Subcutaneous abdominal adipose tissue (tissue), 5 donors: ENCODE measurements at regions not wholly inside any gene's neighbourhood (a gene's known extent, or its start where the extent isn't known, plus 50 kb on each side); places are given as distances from the start of the nearest gene placed in this dataset.
A peak's percentile ranks its signal among the peaks of the same experiment; 100 is the strongest.

ENCODE experiments used
- H3K27ac ChIP-seq: one replicate; pipeline ENCODE4 v1.7.0; 2013; ENCODE audit warnings: low read depth, mild to moderate bottlenecking, inconsistent platforms, low read length, moderate library complexity
- H3K27me3 ChIP-seq, 5 donors: one replicate each; pipeline ENCODE4 v1.7.0; 2013; ENCODE audit warnings: low read length in 5 of 5, inconsistent platforms in 1 of 5; ENCODE audit not compliant: control insufficient read depth in 5 of 5, insufficient read depth in 4 of 5
- H3K36me3 ChIP-seq, 5 donors: one replicate each; pipeline ENCODE4 v1.7.0; 2013; ENCODE audit warnings: low read length in 5 of 5; ENCODE audit not compliant: control insufficient read depth in 5 of 5, insufficient read depth in 5 of 5
- H3K4me1 ChIP-seq, 5 donors: one replicate each; pipeline ENCODE4 v1.7.0; 2013; ENCODE audit warnings: low read length in 5 of 5, mild to moderate bottlenecking in 3 of 5, moderate library complexity in 1 of 5; ENCODE audit not compliant: control insufficient read depth in 5 of 5, insufficient read depth in 5 of 5
- H3K4me3 ChIP-seq, 5 donors: one replicate each; pipeline ENCODE4 v1.7.0; 2013; ENCODE audit warnings: low read length in 5 of 5, low read depth in 1 of 5
- H3K9ac ChIP-seq, 5 donors: one replicate each; pipeline ENCODE4 v1.7.0; 2013; ENCODE audit warnings: low read length in 5 of 5, mild to moderate bottlenecking in 4 of 5, moderate library complexity in 3 of 5
- H3K9me3 ChIP-seq, 5 donors: one replicate each; pipeline ENCODE4 v1.7.0; 2013; ENCODE audit warnings: low read length in 5 of 5; ENCODE audit not compliant: control insufficient read depth in 5 of 5
- donor health status: healthy.
- donor health status: healthy.
- donor health status: healthy.
- donor health status: healthy.
- donor health status: healthy.

DNA sequence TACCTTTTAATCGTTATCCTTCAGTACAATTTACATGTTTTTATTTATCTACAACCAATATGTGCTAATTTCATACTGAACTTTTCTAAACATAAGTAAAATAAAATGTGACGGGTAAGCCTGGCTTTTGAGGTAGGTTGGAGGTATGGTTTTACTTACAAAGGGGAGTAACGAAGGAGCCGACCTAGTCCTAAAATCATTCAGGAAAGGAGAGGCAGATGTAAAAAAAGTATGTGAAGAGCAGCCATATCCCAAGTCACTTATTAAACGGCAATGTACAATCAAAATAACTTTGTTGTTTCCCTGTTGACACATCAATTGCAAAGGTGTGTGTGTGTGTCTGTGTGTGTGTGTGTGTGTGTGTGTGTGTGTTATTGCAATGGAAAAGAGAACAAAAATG lies 351.3 kb downstream of the CRPPA start:
- Histone ChIP-seq H3K27ac (peak overlapping the region; percentile 61), H3K9ac (peak overlapping the region in 1 of 5 donors; percentile 28), H3K27me3 (no peaks in the 10 kb centered on the region), H3K36me3 (no peaks in the 10 kb centered on the region), H3K4me1 (peaks cover 0 to 24% (median 5%) of the 10 kb centered on the region in 5 donors), H3K9me3 (no peaks in the 10 kb centered on the region), H3K4me3 (peak overlapping the region in 1 of 5 donors; percentile 23)

DNA sequence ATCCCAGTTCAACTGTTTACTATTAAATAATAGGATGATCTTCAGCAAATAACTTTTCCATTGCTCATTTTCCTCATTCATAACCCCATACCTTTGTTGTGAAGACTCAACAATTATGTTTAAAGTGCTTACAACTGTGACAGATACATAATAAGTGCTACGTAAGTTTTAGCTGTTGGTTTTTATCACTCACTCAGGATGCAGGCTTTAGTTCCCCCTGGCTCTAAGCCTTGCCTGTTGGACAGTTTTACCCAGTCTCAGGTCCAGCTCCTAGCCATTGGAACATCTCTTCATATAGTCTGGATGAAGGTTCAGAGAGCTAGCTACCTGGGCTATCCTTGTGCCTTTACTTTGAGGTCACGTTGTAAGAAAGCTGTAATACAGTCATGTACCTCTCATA lies 353.2 kb downstream of the CRPPA start:
- Histone ChIP-seq H3K9ac (no peak overlapping the region), H3K36me3 (no peaks in the 10 kb centered on the region), H3K27me3 (no peaks in the 10 kb centered on the region), H3K27ac (peak overlapping the region; percentile 63), H3K9me3 (no peaks in the 10 kb centered on the region), H3K4me3 (peak overlapping the region in 1 of 5 donors; percentile 23), H3K4me1 (peaks cover 10 to 34% (median 16%) of the 10 kb centered on the region in 5 donors)

DNA sequence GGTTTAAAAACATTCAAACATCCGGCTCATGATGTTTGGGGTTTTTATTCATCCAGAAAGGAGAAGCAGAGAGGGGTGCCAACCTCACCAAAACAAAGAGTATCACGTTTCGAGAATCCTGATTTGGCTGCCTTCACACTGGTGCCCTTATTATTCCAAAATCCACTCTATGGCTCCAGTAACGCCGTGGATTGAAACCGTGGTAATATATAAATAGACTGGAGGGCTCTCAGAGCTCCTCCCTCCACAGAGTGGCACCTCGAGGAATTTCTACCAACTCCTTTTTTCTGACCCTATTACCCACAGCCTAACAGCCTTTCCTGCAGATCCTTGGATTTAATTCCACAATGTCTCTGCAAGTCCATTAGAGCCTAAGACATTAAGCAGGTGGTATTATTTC lies 353.6 kb downstream of the CRPPA start:
- peak overlapping the region in 1 of 5 donors; percentile 23 for H3K4me3 ChIP-seq
- no peaks in the 10 kb centered on the region for H3K9me3 ChIP-seq
- peaks cover 10 to 37% (median 18%) of the 10 kb centered on the region in 5 donors for H3K4me1 ChIP-seq
- H3K27ac ChIP-seq: peak overlapping the region; percentile 63
- H3K36me3 ChIP-seq: no peaks in the 10 kb centered on the region
- no peaks in the 10 kb centered on the region for H3K27me3 ChIP-seq
- peak overlapping the region in 1 of 5 donors; percentile 47 for H3K9ac ChIP-seq

DNA sequence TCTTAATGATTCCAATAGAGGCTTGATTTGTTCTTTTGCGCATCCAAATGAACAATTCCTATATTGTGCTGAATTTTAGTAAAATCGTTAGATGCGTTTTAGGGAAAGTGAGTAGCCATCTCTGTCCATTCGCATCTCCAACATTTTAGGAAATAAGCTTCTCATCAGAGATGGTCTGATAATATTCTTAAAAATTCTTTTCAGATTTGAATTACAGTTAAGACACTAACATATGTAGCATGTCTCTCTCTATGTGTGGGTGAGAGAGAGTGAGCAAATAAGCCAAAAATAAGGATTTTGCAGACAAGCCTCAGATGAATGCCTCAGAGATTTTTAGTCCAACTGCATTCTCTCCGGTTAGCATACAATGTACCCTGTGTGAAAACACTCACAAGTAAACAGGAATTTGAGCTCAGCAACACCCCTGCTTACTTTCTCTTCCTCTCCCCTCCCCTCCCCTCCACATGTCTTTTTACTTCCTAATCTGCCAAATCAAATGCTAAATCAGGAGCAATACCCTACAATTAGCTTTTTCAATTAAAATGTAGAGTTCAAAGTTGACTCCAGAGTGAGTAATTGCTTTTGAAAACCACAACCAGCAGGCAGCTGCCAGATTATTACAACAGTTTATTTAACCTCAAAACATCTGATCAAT lies 354.4 kb downstream of the CRPPA start:
- Histone ChIP-seq H3K36me3 (no peaks in the 10 kb centered on the region), H3K9ac (no peak overlapping the region), H3K4me1 (peaks cover 15 to 44% (median 22%) of the 10 kb centered on the region in 5 donors), H3K9me3 (no peaks in the 10 kb centered on the region), H3K27me3 (no peaks in the 10 kb centered on the region), H3K27ac (peak overlapping the region; percentile 79), H3K4me3 (peak overlapping the region in 3 of 5 donors; percentile 4 to 35 (median 14))

DNA sequence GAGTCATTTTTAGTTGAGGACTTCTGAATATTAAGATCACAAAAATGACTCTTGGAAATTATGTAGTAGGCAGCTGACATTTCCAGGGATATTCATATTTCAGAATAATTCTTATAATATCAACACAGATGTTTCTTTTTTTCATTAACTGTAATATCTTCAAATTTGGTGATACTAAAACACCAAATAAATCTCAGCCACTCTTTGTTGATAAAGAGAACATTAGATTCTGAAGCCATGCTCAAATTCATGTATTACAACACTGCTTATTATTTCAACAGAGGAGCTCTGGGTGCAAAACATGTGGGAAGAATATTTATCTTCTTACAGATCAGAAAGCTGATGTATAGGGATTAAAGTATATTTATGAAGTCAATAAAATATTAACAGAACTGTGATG lies 355.4 kb downstream of the CRPPA start:
- Histone ChIP-seq H3K27me3 (no peaks in the 10 kb centered on the region), H3K36me3 (no peaks in the 10 kb centered on the region), H3K4me3 (no peak overlapping the region), H3K27ac (peak overlapping the region; percentile 79), H3K9ac (no peak overlapping the region), H3K4me1 (peaks cover 17 to 47% (median 27%) of the 10 kb centered on the region in 5 donors), H3K9me3 (no peaks in the 10 kb centered on the region)

DNA sequence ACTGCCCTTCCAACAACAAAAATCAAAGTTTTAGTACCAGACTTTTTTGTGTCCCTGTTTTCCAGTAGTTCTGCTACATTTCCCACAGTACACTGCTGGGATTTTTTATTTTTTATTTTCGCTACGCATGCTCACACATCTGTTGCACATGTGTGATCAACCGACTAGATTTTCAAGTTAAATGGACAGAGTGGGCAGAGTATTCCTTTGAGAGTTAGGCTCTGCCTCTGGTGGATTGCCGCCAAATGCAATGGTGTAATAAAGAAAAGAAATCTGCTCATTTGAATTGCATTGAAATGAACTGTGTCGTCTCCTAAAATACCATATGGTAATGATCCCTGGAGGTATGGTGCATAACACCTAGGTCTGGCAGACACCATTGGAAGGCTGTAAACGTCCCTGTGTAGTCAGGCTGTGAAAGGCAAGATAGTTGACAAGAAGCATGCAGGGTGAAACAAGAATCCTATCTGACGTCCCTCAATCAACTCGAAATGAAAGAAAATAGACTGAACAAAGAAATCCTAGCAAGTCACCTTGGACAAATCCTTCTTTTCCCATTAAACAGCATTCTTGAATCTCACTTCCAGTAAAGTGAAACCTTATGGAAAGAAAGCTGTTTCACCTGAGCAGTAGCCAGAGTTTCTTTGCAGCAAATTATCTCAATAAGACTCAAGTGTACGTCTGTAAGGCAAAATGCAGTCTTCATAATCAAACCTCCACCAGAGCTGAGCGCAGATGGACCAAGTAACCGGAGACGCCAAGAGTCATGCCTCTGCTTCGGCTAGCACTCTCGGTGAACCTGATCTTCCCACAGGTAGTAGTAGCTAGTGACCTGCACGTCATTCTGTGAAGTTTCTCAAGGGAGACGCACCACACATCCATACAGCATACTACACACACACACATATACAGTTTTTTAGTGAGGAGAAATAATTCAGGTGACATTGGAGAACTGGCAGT lies 357.3 kb downstream of the CRPPA start:
- no peaks in the 10 kb centered on the region for H3K9me3 ChIP-seq
- H3K9ac ChIP-seq: peak overlapping the region in 3 of 5 donors; percentile 25 to 63 (median 44)
- H3K27me3 ChIP-seq: no peaks in the 10 kb centered on the region
- H3K36me3 ChIP-seq: no peaks in the 10 kb centered on the region
- H3K4me3 ChIP-seq: peak overlapping the region in 4 of 5 donors; percentile 26 to 67 (median 49)
- H3K4me1 ChIP-seq: peaks cover 17 to 45% (median 27%) of the 10 kb centered on the region in 5 donors
- peak overlapping the region; percentile 79 for H3K27ac ChIP-seq

DNA sequence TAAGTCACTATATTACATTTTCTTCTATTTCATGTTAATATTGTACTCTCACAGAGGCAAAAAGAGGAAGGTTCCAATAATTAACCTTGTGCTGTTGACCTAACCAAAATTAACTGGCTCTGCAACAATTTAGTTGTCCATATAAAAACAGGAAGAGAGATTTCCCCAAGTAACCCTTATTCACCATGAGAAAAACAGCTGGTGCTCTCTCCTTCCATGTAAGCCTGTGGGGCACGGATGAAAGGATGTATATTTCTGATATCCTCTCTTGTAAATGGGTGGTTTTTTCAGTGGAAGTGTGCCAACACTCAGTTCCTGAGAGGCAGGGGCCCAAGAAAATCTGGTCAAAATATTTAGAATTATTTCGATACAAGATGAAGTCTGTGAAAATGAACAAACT lies 358.1 kb downstream of the CRPPA start:
- peaks cover 17 to 41% (median 27%) of the 10 kb centered on the region in 5 donors for H3K4me1 ChIP-seq
- H3K27ac ChIP-seq: peak overlapping the region; percentile 79
- peak overlapping the region in 2 of 5 donors; percentile 44 to 63 for H3K9ac ChIP-seq
- peak overlapping the region in 4 of 5 donors; percentile 26 to 67 (median 49) for H3K4me3 ChIP-seq
- no peaks in the 10 kb centered on the region for H3K36me3 ChIP-seq
- H3K9me3 ChIP-seq: no peaks in the 10 kb centered on the region
- H3K27me3 ChIP-seq: no peaks in the 10 kb centered on the region

DNA sequence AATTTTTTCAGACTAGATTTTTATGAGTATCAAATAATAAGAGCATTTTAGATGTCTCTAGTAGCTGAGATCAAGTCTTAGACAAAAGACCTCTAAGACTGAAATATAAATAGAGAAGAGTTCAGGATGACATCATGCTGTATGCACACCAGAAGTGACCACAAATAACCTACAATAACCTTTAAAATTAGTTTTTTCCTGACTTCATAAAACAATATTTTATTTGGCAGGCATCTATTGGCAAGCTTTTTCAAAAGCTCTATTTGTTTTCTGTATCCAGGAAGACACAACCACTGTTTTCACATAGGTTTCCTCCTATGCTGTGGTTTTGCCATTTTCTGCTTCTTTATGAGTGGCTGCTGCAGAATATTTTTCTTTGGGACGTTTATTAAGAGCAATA lies 359.1 kb downstream of the CRPPA start:
- Histone ChIP-seq H3K4me3 (peak overlapping the region in 1 of 5 donors; percentile 43), H3K36me3 (no peaks in the 10 kb centered on the region), H3K27ac (peak overlapping the region; percentile 79), H3K4me1 (peaks cover 17 to 39% (median 26%) of the 10 kb centered on the region in 5 donors), H3K27me3 (no peaks in the 10 kb centered on the region), H3K9me3 (no peaks in the 10 kb centered on the region), H3K9ac (no peak overlapping the region)

DNA sequence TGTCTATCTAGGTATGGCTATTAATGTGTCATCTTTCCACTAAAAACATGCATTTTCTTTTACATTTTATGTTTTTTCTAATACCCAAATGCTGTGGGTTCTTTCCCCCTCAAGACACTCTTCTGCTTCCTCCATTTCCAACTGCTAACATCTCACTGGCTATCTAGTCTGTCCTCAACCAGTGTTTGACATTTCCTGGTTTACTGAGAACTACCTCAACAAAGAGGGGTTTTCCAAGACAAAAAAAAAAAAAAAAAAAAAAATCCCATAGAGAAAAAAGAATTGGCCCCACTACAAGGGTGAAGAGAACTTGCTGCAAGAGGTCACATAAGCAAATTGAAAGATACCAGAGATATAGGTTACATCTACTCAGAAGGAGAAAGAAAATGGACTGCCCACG lies 359.7 kb downstream of the CRPPA start:
- no peak overlapping the region for H3K9ac ChIP-seq
- peaks cover 17 to 34% (median 22%) of the 10 kb centered on the region in 5 donors for H3K4me1 ChIP-seq
- peak overlapping the region; percentile 79 for H3K27ac ChIP-seq
- H3K9me3 ChIP-seq: no peaks in the 10 kb centered on the region
- peak overlapping the region in 1 of 5 donors; percentile 43 for H3K4me3 ChIP-seq
- H3K36me3 ChIP-seq: no peaks in the 10 kb centered on the region
- no peaks in the 10 kb centered on the region for H3K27me3 ChIP-seq

DNA sequence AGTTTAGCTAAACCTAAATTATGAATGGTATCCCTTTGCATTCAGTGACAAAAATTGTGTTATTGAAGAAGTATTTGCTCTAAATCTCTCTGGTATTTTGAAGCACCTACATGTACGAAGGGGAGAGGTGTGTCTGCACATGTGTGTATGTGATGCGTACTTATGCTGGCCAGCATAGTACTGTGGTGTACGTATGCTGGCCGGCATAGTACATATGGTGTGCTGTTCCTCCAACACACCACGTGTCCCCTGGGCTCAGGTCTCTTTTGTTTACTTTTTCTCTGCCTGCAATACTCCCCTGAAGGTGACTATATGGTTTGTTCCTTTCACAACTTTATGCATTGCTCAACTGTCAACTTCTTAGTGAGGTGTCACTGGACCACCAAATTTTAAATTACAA lies 360.3 kb downstream of the CRPPA start:
- Histone ChIP-seq H3K27ac (no peak overlapping the region), H3K9me3 (no peaks in the 10 kb centered on the region), H3K36me3 (no peaks in the 10 kb centered on the region), H3K4me1 (peaks cover 17 to 28% (median 21%) of the 10 kb centered on the region in 5 donors), H3K4me3 (no peak overlapping the region), H3K9ac (no peak overlapping the region), H3K27me3 (no peaks in the 10 kb centered on the region)
